ENCODE measurements at regions not wholly inside any gene's neighbourhood (a gene's known extent, or its start where the extent isn't known, plus 50 kb on each side); places are given as distances from the start of the nearest gene placed in this dataset.

- Histone ChIP-seq H3K9me3 (ENCODE audit: control insufficient read depth in 5 of 5, low read length in 5 of 5) (no peaks in the 10 kb centered on the region), H3K36me3 (ENCODE audit: control insufficient read depth in 5 of 5, insufficient read depth in 5 of 5, low read length in 5 of 5) (no peaks in the 10 kb centered on the region), H3K27me3 (ENCODE audit: control insufficient read depth in 5 of 5, insufficient read depth in 4 of 5, low read length in 5 of 5) (no peaks in the 10 kb centered on the region), H3K9ac (ENCODE audit: low read length in 5 of 5) (no peak overlapping the region), H3K27ac (ENCODE audit: low read depth, low read length) (no peak overlapping the region), H3K4me3 (ENCODE audit: low read depth in 1 of 5, low read length in 5 of 5) (no peak overlapping the region), H3K4me1 (ENCODE audit: control insufficient read depth in 5 of 5, insufficient read depth in 5 of 5, low read length in 5 of 5) (no peaks in the 10 kb centered on the region)
These were observed 311.9 kb upstream of the EPHA7 start for GRCh38 chr6:93731306-93731705.

- Histone ChIP-seq H3K4me3 (ENCODE audit: low read depth in 1 of 5, low read length in 5 of 5) (no peak overlapping the region), H3K4me1 (ENCODE audit: control insufficient read depth in 5 of 5, insufficient read depth in 5 of 5, low read length in 5 of 5) (no peaks in the 10 kb centered on the region), H3K9ac (ENCODE audit: low read length in 5 of 5) (no peak overlapping the region), H3K27me3 (ENCODE audit: control insufficient read depth in 5 of 5, insufficient read depth in 4 of 5, low read length in 5 of 5) (no peaks in the 10 kb centered on the region), H3K9me3 (ENCODE audit: control insufficient read depth in 5 of 5, low read length in 5 of 5) (no peaks in the 10 kb centered on the region), H3K27ac (ENCODE audit: low read depth, low read length) (no peak overlapping the region), H3K36me3 (ENCODE audit: control insufficient read depth in 5 of 5, insufficient read depth in 5 of 5, low read length in 5 of 5) (no peaks in the 10 kb centered on the region)
These were observed 308.8 kb upstream of the EPHA7 start for GRCh38 chr6:93728150-93728549.

GRCh38 chr6:93727447-93727846, 308.1 kb upstream of the EPHA7 start:
- Histone ChIP-seq H3K4me3 (ENCODE audit: low read depth in 1 of 5, low read length in 5 of 5) (no peak overlapping the region), H3K9ac (ENCODE audit: low read length in 5 of 5) (no peak overlapping the region), H3K27me3 (ENCODE audit: control insufficient read depth in 5 of 5, insufficient read depth in 4 of 5, low read length in 5 of 5) (no peaks in the 10 kb centered on the region), H3K9me3 (ENCODE audit: control insufficient read depth in 5 of 5, low read length in 5 of 5) (no peaks in the 10 kb centered on the region), H3K27ac (ENCODE audit: low read depth, low read length) (no peak overlapping the region), H3K36me3 (ENCODE audit: control insufficient read depth in 5 of 5, insufficient read depth in 5 of 5, low read length in 5 of 5) (no peaks in the 10 kb centered on the region), H3K4me1 (ENCODE audit: control insufficient read depth in 5 of 5, insufficient read depth in 5 of 5, low read length in 5 of 5) (no peaks in the 10 kb centered on the region)

GRCh38 chr6:93721386-93722048, 302.2 kb upstream of the EPHA7 start:
- no peak overlapping the region for H3K27ac ChIP-seq (ENCODE audit: low read depth, low read length)
- no peaks in the 10 kb centered on the region for H3K36me3 ChIP-seq (ENCODE audit: control insufficient read depth in 5 of 5, insufficient read depth in 5 of 5, low read length in 5 of 5)
- H3K9me3 ChIP-seq (ENCODE audit: control insufficient read depth in 5 of 5, low read length in 5 of 5), result no peaks in the 10 kb centered on the region
- H3K27me3 ChIP-seq (ENCODE audit: control insufficient read depth in 5 of 5, insufficient read depth in 4 of 5, low read length in 5 of 5), result no peaks in the 10 kb centered on the region
- H3K4me3 ChIP-seq (ENCODE audit: low read depth in 1 of 5, low read length in 5 of 5), result no peak overlapping the region
- no peak overlapping the region for H3K9ac ChIP-seq (ENCODE audit: low read length in 5 of 5)
- no peaks in the 10 kb centered on the region for H3K4me1 ChIP-seq (ENCODE audit: control insufficient read depth in 5 of 5, insufficient read depth in 5 of 5, low read length in 5 of 5)

GRCh38 chr6:93713974-93714373, 294.6 kb upstream of the EPHA7 start:
- H3K4me3 ChIP-seq (ENCODE audit: low read depth in 1 of 5, low read length in 5 of 5), result no peak overlapping the region
- no peaks in the 10 kb centered on the region for H3K4me1 ChIP-seq (ENCODE audit: control insufficient read depth in 5 of 5, insufficient read depth in 5 of 5, low read length in 5 of 5)
- H3K36me3 ChIP-seq (ENCODE audit: control insufficient read depth in 5 of 5, insufficient read depth in 5 of 5, low read length in 5 of 5), result no peaks in the 10 kb centered on the region
- no peak overlapping the region for H3K9ac ChIP-seq (ENCODE audit: low read length in 5 of 5)
- H3K27me3 ChIP-seq (ENCODE audit: control insufficient read depth in 5 of 5, insufficient read depth in 4 of 5, low read length in 5 of 5), result no peaks in the 10 kb centered on the region
- H3K27ac ChIP-seq (ENCODE audit: low read depth, low read length), result no peak overlapping the region
- peaks cover 0 to 20% (median 19%) of the 10 kb centered on the region in 5 donors for H3K9me3 ChIP-seq (ENCODE audit: control insufficient read depth in 5 of 5, low read length in 5 of 5)

- H3K9me3 ChIP-seq (ENCODE audit: control insufficient read depth in 5 of 5, low read length in 5 of 5), result peaks cover 0 to 20% (median 6%) of the 10 kb centered on the region in 5 donors
- no peak overlapping the region for H3K27ac ChIP-seq (ENCODE audit: low read depth, low read length)
- no peak overlapping the region for H3K9ac ChIP-seq (ENCODE audit: low read length in 5 of 5)
- no peaks in the 10 kb centered on the region for H3K27me3 ChIP-seq (ENCODE audit: control insufficient read depth in 5 of 5, insufficient read depth in 4 of 5, low read length in 5 of 5)
- no peaks in the 10 kb centered on the region for H3K36me3 ChIP-seq (ENCODE audit: control insufficient read depth in 5 of 5, insufficient read depth in 5 of 5, low read length in 5 of 5)
- no peak overlapping the region for H3K4me3 ChIP-seq (ENCODE audit: low read depth in 1 of 5, low read length in 5 of 5)
- H3K4me1 ChIP-seq (ENCODE audit: control insufficient read depth in 5 of 5, insufficient read depth in 5 of 5, low read length in 5 of 5), result no peaks in the 10 kb centered on the region
These were observed 284.1 kb upstream of the EPHA7 start for GRCh38 chr6:93703431-93703830.

- no peaks in the 10 kb centered on the region for H3K27me3 ChIP-seq (ENCODE audit: control insufficient read depth in 5 of 5, insufficient read depth in 4 of 5, low read length in 5 of 5)
- no peaks in the 10 kb centered on the region for H3K4me1 ChIP-seq (ENCODE audit: control insufficient read depth in 5 of 5, insufficient read depth in 5 of 5, low read length in 5 of 5)
- H3K4me3 ChIP-seq (ENCODE audit: low read depth in 1 of 5, low read length in 5 of 5), result no peak overlapping the region
- no peak overlapping the region for H3K9ac ChIP-seq (ENCODE audit: low read length in 5 of 5)
- no peaks in the 10 kb centered on the region for H3K36me3 ChIP-seq (ENCODE audit: control insufficient read depth in 5 of 5, insufficient read depth in 5 of 5, low read length in 5 of 5)
- H3K27ac ChIP-seq (ENCODE audit: low read depth, low read length), result no peak overlapping the region
- peaks cover 0 to 6% (median 0%) of the 10 kb centered on the region in 5 donors for H3K9me3 ChIP-seq (ENCODE audit: control insufficient read depth in 5 of 5, low read length in 5 of 5)
These were observed 282.2 kb upstream of the EPHA7 start for GRCh38 chr6:93701526-93701925.

GRCh38 chr6:93685494-93685893, 266.1 kb upstream of the EPHA7 start:
- Histone ChIP-seq H3K9ac (ENCODE audit: low read length in 5 of 5) (no peak overlapping the region), H3K27ac (ENCODE audit: low read depth, low read length) (no peak overlapping the region), H3K36me3 (ENCODE audit: control insufficient read depth in 5 of 5, insufficient read depth in 5 of 5, low read length in 5 of 5) (no peaks in the 10 kb centered on the region), H3K27me3 (ENCODE audit: control insufficient read depth in 5 of 5, insufficient read depth in 4 of 5, low read length in 5 of 5) (no peaks in the 10 kb centered on the region), H3K9me3 (ENCODE audit: control insufficient read depth in 5 of 5, low read length in 5 of 5) (peaks cover 0 to 8% (median 6%) of the 10 kb centered on the region in 5 donors), H3K4me3 (ENCODE audit: low read depth in 1 of 5, low read length in 5 of 5) (no peak overlapping the region), H3K4me1 (ENCODE audit: control insufficient read depth in 5 of 5, insufficient read depth in 5 of 5, low read length in 5 of 5) (no peaks in the 10 kb centered on the region)

- no peak overlapping the region for H3K9ac ChIP-seq (ENCODE audit: low read length in 5 of 5)
- no peaks in the 10 kb centered on the region for H3K27me3 ChIP-seq (ENCODE audit: control insufficient read depth in 5 of 5, insufficient read depth in 4 of 5, low read length in 5 of 5)
- no peaks in the 10 kb centered on the region for H3K36me3 ChIP-seq (ENCODE audit: control insufficient read depth in 5 of 5, insufficient read depth in 5 of 5, low read length in 5 of 5)
- no peak overlapping the region for H3K4me3 ChIP-seq (ENCODE audit: low read depth in 1 of 5, low read length in 5 of 5)
- H3K27ac ChIP-seq (ENCODE audit: low read depth, low read length), result no peak overlapping the region
- no peaks in the 10 kb centered on the region for H3K4me1 ChIP-seq (ENCODE audit: control insufficient read depth in 5 of 5, insufficient read depth in 5 of 5, low read length in 5 of 5)
- peaks cover 0 to 8% (median 6%) of the 10 kb centered on the region in 5 donors for H3K9me3 ChIP-seq (ENCODE audit: control insufficient read depth in 5 of 5, low read length in 5 of 5)
These were observed 265.0 kb upstream of the EPHA7 start for GRCh38 chr6:93684339-93684738.

- no peaks in the 10 kb centered on the region for H3K36me3 ChIP-seq (ENCODE audit: control insufficient read depth in 5 of 5, insufficient read depth in 5 of 5, low read length in 5 of 5)
- no peak overlapping the region for H3K27ac ChIP-seq (ENCODE audit: low read depth, low read length)
- no peak overlapping the region for H3K4me3 ChIP-seq (ENCODE audit: low read depth in 1 of 5, low read length in 5 of 5)
- peaks cover 0 to 8% (median 5%) of the 10 kb centered on the region in 5 donors for H3K4me1 ChIP-seq (ENCODE audit: control insufficient read depth in 5 of 5, insufficient read depth in 5 of 5, low read length in 5 of 5)
- no peak overlapping the region for H3K9ac ChIP-seq (ENCODE audit: low read length in 5 of 5)
- peaks cover 0 to 5% (median 0%) of the 10 kb centered on the region in 5 donors for H3K9me3 ChIP-seq (ENCODE audit: control insufficient read depth in 5 of 5, low read length in 5 of 5)
- H3K27me3 ChIP-seq (ENCODE audit: control insufficient read depth in 5 of 5, insufficient read depth in 4 of 5, low read length in 5 of 5), result no peaks in the 10 kb centered on the region
These were observed 260.5 kb upstream of the EPHA7 start for GRCh38 chr6:93679836-93680235.
